ENCODE measurements at regions not wholly inside any gene's neighbourhood (a gene's known extent, or its start where the extent isn't known, plus 50 kb on each side); places are given as distances from the start of the nearest gene placed in this dataset.
A peak's percentile ranks its signal among the peaks of the same experiment; 100 is the strongest.

- WGBS, 2 experiments (ENCODE audit: insufficient coverage in 2 of 2): 80 to 100% methylated on average over 2 of the region's 4 CpGs
- H3K36me3 ChIP-seq (ENCODE audit: control insufficient read depth, insufficient read depth, low read length): no peaks in the 10 kb centered on the region
- H3K27ac ChIP-seq (ENCODE audit: low read depth, low read length, severe bottlenecking): no peak overlapping the region
- peaks cover 17% of the 10 kb centered on the region for H3K4me1 ChIP-seq (ENCODE audit: control insufficient read depth, insufficient read depth, low read length, poor library complexity, severe bottlenecking)
- no peak overlapping the region for H3K4me3 ChIP-seq (ENCODE audit: extremely low read depth, insufficient read depth, low read length, poor library complexity, severe bottlenecking)
- no peaks in the 10 kb centered on the region for H3K9me3 ChIP-seq (ENCODE audit: control insufficient read depth, low read length)
Observed at GRCh38 chr16:76942089-76942488, 248.9 kb upstream of the MON1B start.

GRCh38 chr16:76943921-76944320, 247.1 kb upstream of the MON1B start:
- Histone ChIP-seq H3K9me3 (ENCODE audit: control insufficient read depth, low read length) (no peaks in the 10 kb centered on the region), H3K4me1 (ENCODE audit: control insufficient read depth, insufficient read depth, low read length, poor library complexity, severe bottlenecking) (peaks cover 28% of the 10 kb centered on the region), H3K27ac (ENCODE audit: low read depth, low read length, severe bottlenecking) (no peak overlapping the region), H3K36me3 (ENCODE audit: control insufficient read depth, insufficient read depth, low read length) (no peaks in the 10 kb centered on the region), H3K4me3 (ENCODE audit: extremely low read depth, insufficient read depth, low read length, poor library complexity, severe bottlenecking) (no peak overlapping the region)
- WGBS, 2 experiments (ENCODE audit: insufficient coverage in 2 of 2): 100% methylated on average over 1 of the region's 2 CpGs

GRCh38 chr16:76946879-76947278, 244.1 kb upstream of the MON1B start:
- H3K4me3 ChIP-seq (ENCODE audit: extremely low read depth, insufficient read depth, low read length, poor library complexity, severe bottlenecking): no peak overlapping the region
- no peaks in the 10 kb centered on the region for H3K9me3 ChIP-seq (ENCODE audit: control insufficient read depth, low read length)
- H3K27ac ChIP-seq (ENCODE audit: low read depth, low read length, severe bottlenecking): peak overlapping the region; percentile 77
- no peaks in the 10 kb centered on the region for H3K36me3 ChIP-seq (ENCODE audit: control insufficient read depth, insufficient read depth, low read length)
- 0 to 33% methylated on average over 1 of the region's 3 CpGs for WGBS, 2 experiments (ENCODE audit: insufficient coverage in 2 of 2)
- peaks cover 25% of the 10 kb centered on the region for H3K4me1 ChIP-seq (ENCODE audit: control insufficient read depth, insufficient read depth, low read length, poor library complexity, severe bottlenecking)

GRCh38 chr16:76947749-76948148, 243.2 kb upstream of the MON1B start:
- Histone ChIP-seq H3K27ac (ENCODE audit: low read depth, low read length, severe bottlenecking) (no peak overlapping the region), H3K4me1 (ENCODE audit: control insufficient read depth, insufficient read depth, low read length, poor library complexity, severe bottlenecking) (peaks cover 25% of the 10 kb centered on the region), H3K36me3 (ENCODE audit: control insufficient read depth, insufficient read depth, low read length) (no peaks in the 10 kb centered on the region), H3K9me3 (ENCODE audit: control insufficient read depth, low read length) (no peaks in the 10 kb centered on the region), H3K4me3 (ENCODE audit: extremely low read depth, insufficient read depth, low read length, poor library complexity, severe bottlenecking) (no peak overlapping the region)
- no CpG with 5 or more reads among the region's 4 CpGs for WGBS, 2 experiments (ENCODE audit: insufficient coverage in 2 of 2)

- Histone ChIP-seq H3K36me3 (ENCODE audit: control insufficient read depth, insufficient read depth, low read length) (no peaks in the 10 kb centered on the region), H3K27ac (ENCODE audit: low read depth, low read length, severe bottlenecking) (no peak overlapping the region), H3K9me3 (ENCODE audit: control insufficient read depth, low read length) (peaks cover 6% of the 10 kb centered on the region), H3K4me1 (ENCODE audit: control insufficient read depth, insufficient read depth, low read length, poor library complexity, severe bottlenecking) (no peaks in the 10 kb centered on the region), H3K4me3 (ENCODE audit: extremely low read depth, insufficient read depth, low read length, poor library complexity, severe bottlenecking) (no peak overlapping the region)
- 85 to 88% methylated on average over 5 of the region's 5 CpGs for WGBS, 2 experiments (ENCODE audit: insufficient coverage in 2 of 2)
Observed at GRCh38 chr16:76955629-76956028, 235.4 kb upstream of the MON1B start.

- 67 to 75% methylated on average over 2 of the region's 6 CpGs for WGBS, 2 experiments (ENCODE audit: insufficient coverage in 2 of 2)
- H3K9me3 ChIP-seq (ENCODE audit: control insufficient read depth, low read length): peaks cover 6% of the 10 kb centered on the region
- H3K36me3 ChIP-seq (ENCODE audit: control insufficient read depth, insufficient read depth, low read length): no peaks in the 10 kb centered on the region
- H3K4me1 ChIP-seq (ENCODE audit: control insufficient read depth, insufficient read depth, low read length, poor library complexity, severe bottlenecking): no peaks in the 10 kb centered on the region
- no peak overlapping the region for H3K4me3 ChIP-seq (ENCODE audit: extremely low read depth, insufficient read depth, low read length, poor library complexity, severe bottlenecking)
- no peak overlapping the region for H3K27ac ChIP-seq (ENCODE audit: low read depth, low read length, severe bottlenecking)
Observed at GRCh38 chr16:76956394-76956793, 234.6 kb upstream of the MON1B start.

GRCh38 chr16:76956841-76957240, 234.1 kb upstream of the MON1B start:
- H3K36me3 ChIP-seq (ENCODE audit: control insufficient read depth, insufficient read depth, low read length): no peaks in the 10 kb centered on the region
- no peak overlapping the region for H3K27ac ChIP-seq (ENCODE audit: low read depth, low read length, severe bottlenecking)
- 43% methylated on average over 1 of the region's 2 CpGs; no CpG with 5 or more reads in 1 of the 2 experiments for WGBS, 2 experiments (ENCODE audit: insufficient coverage in 2 of 2)
- no peak overlapping the region for H3K4me3 ChIP-seq (ENCODE audit: extremely low read depth, insufficient read depth, low read length, poor library complexity, severe bottlenecking)
- no peaks in the 10 kb centered on the region for H3K4me1 ChIP-seq (ENCODE audit: control insufficient read depth, insufficient read depth, low read length, poor library complexity, severe bottlenecking)
- peaks cover 6% of the 10 kb centered on the region for H3K9me3 ChIP-seq (ENCODE audit: control insufficient read depth, low read length)

- H3K4me3 ChIP-seq (ENCODE audit: extremely low read depth, insufficient read depth, low read length, poor library complexity, severe bottlenecking): no peak overlapping the region
- no peak overlapping the region for H3K27ac ChIP-seq (ENCODE audit: low read depth, low read length, severe bottlenecking)
- no peaks in the 10 kb centered on the region for H3K36me3 ChIP-seq (ENCODE audit: control insufficient read depth, insufficient read depth, low read length)
- H3K4me1 ChIP-seq (ENCODE audit: control insufficient read depth, insufficient read depth, low read length, poor library complexity, severe bottlenecking): no peaks in the 10 kb centered on the region
- peaks cover 6% of the 10 kb centered on the region for H3K9me3 ChIP-seq (ENCODE audit: control insufficient read depth, low read length)
- WGBS, 2 experiments (ENCODE audit: insufficient coverage in 2 of 2): no CpG with 5 or more reads among the region's 1 CpG
Observed at GRCh38 chr16:76959166-76959565, 231.8 kb upstream of the MON1B start.

GRCh38 chr16:76963614-76964315, 227.2 kb upstream of the MON1B start:
- Histone ChIP-seq H3K4me3 (ENCODE audit: extremely low read depth, insufficient read depth, low read length, poor library complexity, severe bottlenecking) (no peak overlapping the region), H3K9me3 (ENCODE audit: control insufficient read depth, low read length) (peaks cover under 1% of the 10 kb centered on the region), H3K27ac (ENCODE audit: low read depth, low read length, severe bottlenecking) (no peak overlapping the region), H3K36me3 (ENCODE audit: control insufficient read depth, insufficient read depth, low read length) (no peaks in the 10 kb centered on the region), H3K4me1 (ENCODE audit: control insufficient read depth, insufficient read depth, low read length, poor library complexity, severe bottlenecking) (no peaks in the 10 kb centered on the region)
- WGBS, 2 experiments (ENCODE audit: insufficient coverage in 2 of 2): 69 to 100% methylated on average over 1 to 4 of the region's 9 CpGs

- WGBS, 2 experiments (ENCODE audit: insufficient coverage in 2 of 2): 88 to 94% methylated on average over 2 of the region's 2 CpGs
- H3K36me3 ChIP-seq (ENCODE audit: control insufficient read depth, insufficient read depth, low read length): no peaks in the 10 kb centered on the region
- no peak overlapping the region for H3K27ac ChIP-seq (ENCODE audit: low read depth, low read length, severe bottlenecking)
- no peak overlapping the region for H3K4me3 ChIP-seq (ENCODE audit: extremely low read depth, insufficient read depth, low read length, poor library complexity, severe bottlenecking)
- H3K9me3 ChIP-seq (ENCODE audit: control insufficient read depth, low read length): no peaks in the 10 kb centered on the region
- no peaks in the 10 kb centered on the region for H3K4me1 ChIP-seq (ENCODE audit: control insufficient read depth, insufficient read depth, low read length, poor library complexity, severe bottlenecking)
Observed at GRCh38 chr16:76964464-76965154, 226.4 kb upstream of the MON1B start.

GRCh38 chr16:76970087-76970744, 220.8 kb upstream of the MON1B start:
- Histone ChIP-seq H3K4me1 (ENCODE audit: control insufficient read depth, insufficient read depth, low read length, poor library complexity, severe bottlenecking) (no peaks in the 10 kb centered on the region), H3K36me3 (ENCODE audit: control insufficient read depth, insufficient read depth, low read length) (no peaks in the 10 kb centered on the region), H3K4me3 (ENCODE audit: extremely low read depth, insufficient read depth, low read length, poor library complexity, severe bottlenecking) (no peak overlapping the region), H3K9me3 (ENCODE audit: control insufficient read depth, low read length) (no peaks in the 10 kb centered on the region), H3K27ac (ENCODE audit: low read depth, low read length, severe bottlenecking) (no peak overlapping the region)
- 100% methylated on average over 1 to 2 of the region's 5 CpGs for WGBS, 2 experiments (ENCODE audit: insufficient coverage in 2 of 2)
